Mammary epithelial cell (primary cell): ENCODE measurements at regions not wholly inside any gene's neighbourhood (a gene's known extent, or its start where the extent isn't known, plus 50 kb on each side); places are given as distances from the start of the nearest gene placed in this dataset.

Experiments used
- CTCF ChIP-seq, 2 donors: IDR thresholded peaks in 1 of 2; conservative IDR thresholded peaks in 1 of 2; 2 replicates each; pipeline ENCODE4 v1.5.1; 2011 to 2012; ENCODE audit warnings: inconsistent platforms in 2 of 2, low read length in 2 of 2, mild to moderate bottlenecking in 2 of 2, control low read depth in 1 of 2, low read depth in 1 of 2; ENCODE audit not compliant: insufficient read depth in 1 of 2; ENCODE audit errors: extremely low read depth in 1 of 2
- EZH2 ChIP-seq: IDR thresholded peaks from 2 replicates; pipeline ENCODE4 v1.6.1; 2012; ENCODE audit warnings: low read length, inconsistent platforms, borderline replicate concordance

DNA sequence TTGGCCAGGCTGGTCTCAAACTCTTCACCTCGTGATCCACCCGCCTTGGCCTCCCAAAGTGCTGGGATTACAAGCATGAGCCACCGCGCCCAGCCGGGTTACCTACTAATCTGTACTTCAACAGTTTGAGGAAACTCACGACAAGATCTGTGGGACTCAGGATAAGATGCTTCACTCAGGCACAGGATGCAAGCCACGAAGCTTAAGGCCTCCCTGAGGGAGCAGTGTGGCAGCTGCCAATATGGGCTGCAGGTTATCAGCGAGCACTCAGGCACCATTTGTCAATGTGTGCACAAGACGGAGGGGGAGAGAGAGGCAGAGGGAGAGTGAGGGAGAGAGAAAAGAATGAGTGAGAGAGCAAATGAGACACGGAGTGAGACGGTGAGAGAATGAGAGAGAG, 173.6 kb upstream of the RAB6C start:
- no peak for TF ChIP-seq CTCF (conservative IDR thresholded peaks at IDR 0.05 in 1 of 2, IDR thresholded peaks at IDR 0.05 in 1 of 2; ENCODE audit: extremely low read depth in 1 of 2, insufficient read depth in 1 of 2, low read depth in 1 of 2, low read length in 2 of 2)
- no peak for TF ChIP-seq EZH2
